ENCODE measurements at regions not wholly inside any gene's neighbourhood (a gene's known extent, or its start where the extent isn't known, plus 50 kb on each side); places are given as distances from the start of the nearest gene placed in this dataset.

DNA sequence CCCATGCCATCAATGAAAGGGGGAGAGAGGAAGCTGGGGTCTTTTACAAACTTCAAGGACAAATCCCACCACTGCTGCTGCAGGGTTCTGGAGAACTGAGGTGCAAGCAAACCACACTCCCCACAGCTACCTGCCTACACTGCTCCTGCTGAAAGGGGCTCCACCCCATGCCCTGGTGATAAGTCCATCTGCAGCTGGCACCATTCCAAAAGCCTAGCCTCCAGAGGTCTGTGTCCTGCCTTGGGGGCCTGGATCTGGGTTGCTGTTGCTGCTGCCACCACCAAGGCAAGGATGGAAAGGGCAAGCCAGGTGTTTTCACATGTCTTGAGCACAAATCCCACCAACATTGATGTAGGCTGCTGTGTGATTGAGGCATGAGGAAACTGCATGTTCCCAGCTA, 97.4 kb upstream of the UBE2E3 start:
- no peak for DNase-seq
- POLR2A ChIA-PET = no interaction called here

DNA sequence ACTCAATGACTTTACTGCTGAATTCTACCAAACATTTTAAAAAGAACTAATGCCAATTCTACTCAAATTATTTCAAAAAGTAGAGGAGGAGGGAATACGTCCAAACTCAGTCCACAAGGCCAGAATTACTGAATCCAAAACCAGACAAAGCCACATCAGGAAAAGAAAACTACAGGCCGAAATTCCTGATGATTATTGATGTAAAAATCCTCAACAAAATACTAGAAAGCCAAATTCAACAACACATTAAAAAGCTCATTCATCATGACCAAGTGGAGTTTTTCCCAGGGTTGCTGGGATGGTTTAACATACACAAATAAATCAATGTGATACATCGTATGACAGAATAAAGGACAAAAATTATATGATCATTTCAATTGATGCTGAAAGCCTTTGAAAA, 103.9 kb upstream of the UBE2E3 start:
- CTCF ChIA-PET = interaction anchor here (0.9 kb wide), 1 partner anchor 10 kb away, joined by 4 read pairs; no protein-coding TSS in a partner anchor
- TF ChIP-seq GATA2 (CRISPR knock-in tag; IDR thresholded peaks at IDR 0.05) (no peak), SMC3 (IDR thresholded peaks at IDR 0.05; ENCODE audit: low read depth, low read length) (no peak), MXI1 (IDR thresholded peaks at IDR 0.05; ENCODE audit: low read depth, low read length) (no peak), POLR2AphosphoS5 (IDR thresholded peaks at IDR 0.05; ENCODE audit: low read depth, low read length) (no peak), TAF1 (IDR thresholded peaks at IDR 0.05; ENCODE audit: borderline replicate concordance, low read depth, low read length) (no peak), RAD21 (IDR thresholded peaks at IDR 0.05; ENCODE audit: low read length) (no peak), RFX5 (IDR thresholded peaks at IDR 0.05; ENCODE audit: low read length) (no peak), GABPA (IDR thresholded peaks at IDR 0.05; ENCODE audit: low read depth) (no peak)
- TF ChIP-seq, protein P1, sequence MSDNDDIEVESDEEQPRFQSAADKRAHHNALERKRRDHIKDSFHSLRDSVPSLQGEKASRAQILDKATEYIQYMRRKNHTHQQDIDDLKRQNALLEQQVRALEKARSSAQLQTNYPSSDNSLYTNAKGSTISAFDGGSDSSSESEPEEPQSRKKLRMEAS (IDR thresholded peaks at IDR 0.05; ENCODE audit: low read depth) = no peak
- TF ChIP-seq, protein P2, sequence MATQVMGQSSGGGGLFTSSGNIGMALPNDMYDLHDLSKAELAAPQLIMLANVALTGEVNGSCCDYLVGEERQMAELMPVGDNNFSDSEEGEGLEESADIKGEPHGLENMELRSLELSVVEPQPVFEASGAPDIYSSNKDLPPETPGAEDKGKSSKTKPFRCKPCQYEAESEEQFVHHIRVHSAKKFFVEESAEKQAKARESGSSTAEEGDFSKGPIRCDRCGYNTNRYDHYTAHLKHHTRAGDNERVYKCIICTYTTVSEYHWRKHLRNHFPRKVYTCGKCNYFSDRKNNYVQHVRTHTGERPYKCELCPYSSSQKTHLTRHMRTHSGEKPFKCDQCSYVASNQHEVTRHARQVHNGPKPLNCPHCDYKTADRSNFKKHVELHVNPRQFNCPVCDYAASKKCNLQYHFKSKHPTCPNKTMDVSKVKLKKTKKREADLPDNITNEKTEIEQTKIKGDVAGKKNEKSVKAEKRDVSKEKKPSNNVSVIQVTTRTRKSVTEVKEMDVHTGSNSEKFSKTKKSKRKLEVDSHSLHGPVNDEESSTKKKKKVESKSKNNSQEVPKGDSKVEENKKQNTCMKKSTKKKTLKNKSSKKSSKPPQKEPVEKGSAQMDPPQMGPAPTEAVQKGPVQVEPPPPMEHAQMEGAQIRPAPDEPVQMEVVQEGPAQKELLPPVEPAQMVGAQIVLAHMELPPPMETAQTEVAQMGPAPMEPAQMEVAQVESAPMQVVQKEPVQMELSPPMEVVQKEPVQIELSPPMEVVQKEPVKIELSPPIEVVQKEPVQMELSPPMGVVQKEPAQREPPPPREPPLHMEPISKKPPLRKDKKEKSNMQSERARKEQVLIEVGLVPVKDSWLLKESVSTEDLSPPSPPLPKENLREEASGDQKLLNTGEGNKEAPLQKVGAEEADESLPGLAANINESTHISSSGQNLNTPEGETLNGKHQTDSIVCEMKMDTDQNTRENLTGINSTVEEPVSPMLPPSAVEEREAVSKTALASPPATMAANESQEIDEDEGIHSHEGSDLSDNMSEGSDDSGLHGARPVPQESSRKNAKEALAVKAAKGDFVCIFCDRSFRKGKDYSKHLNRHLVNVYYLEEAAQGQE (IDR thresholded peaks at IDR 0.05; ENCODE audit: low read depth, low read length) = no peak
- TF ChIP-seq, protein P3, sequence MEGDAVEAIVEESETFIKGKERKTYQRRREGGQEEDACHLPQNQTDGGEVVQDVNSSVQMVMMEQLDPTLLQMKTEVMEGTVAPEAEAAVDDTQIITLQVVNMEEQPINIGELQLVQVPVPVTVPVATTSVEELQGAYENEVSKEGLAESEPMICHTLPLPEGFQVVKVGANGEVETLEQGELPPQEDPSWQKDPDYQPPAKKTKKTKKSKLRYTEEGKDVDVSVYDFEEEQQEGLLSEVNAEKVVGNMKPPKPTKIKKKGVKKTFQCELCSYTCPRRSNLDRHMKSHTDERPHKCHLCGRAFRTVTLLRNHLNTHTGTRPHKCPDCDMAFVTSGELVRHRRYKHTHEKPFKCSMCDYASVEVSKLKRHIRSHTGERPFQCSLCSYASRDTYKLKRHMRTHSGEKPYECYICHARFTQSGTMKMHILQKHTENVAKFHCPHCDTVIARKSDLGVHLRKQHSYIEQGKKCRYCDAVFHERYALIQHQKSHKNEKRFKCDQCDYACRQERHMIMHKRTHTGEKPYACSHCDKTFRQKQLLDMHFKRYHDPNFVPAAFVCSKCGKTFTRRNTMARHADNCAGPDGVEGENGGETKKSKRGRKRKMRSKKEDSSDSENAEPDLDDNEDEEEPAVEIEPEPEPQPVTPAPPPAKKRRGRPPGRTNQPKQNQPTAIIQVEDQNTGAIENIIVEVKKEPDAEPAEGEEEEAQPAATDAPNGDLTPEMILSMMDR (IDR thresholded peaks at IDR 0.05) = no peak

More for the DNA sequence above, 97.4 kb upstream of the UBE2E3 start:
- Histone ChIP-seq H4K20me1 (ENCODE audit: insufficient read depth) (no peaks in the 10 kb centered on the region), H3K4me3 (ENCODE audit: low read depth in 2 of 2, low read length in 1 of 2) (no peak overlapping the region), H3K9ac (no peak overlapping the region), H3K27me3 (ENCODE audit: insufficient read depth) (no peaks in the 10 kb centered on the region), H3K27ac (ENCODE audit: low read depth in 2 of 2, low read length in 1 of 2) (no peak overlapping the region), H3K79me2 (ENCODE audit: insufficient read depth) (no peaks in the 10 kb centered on the region), H2AFZ (ENCODE audit: low read depth) (no peak overlapping the region), H3K9me2 (no peaks in the 10 kb centered on the region; the same call in 1 of the 2 replicates), H3K36me3 (replicated peaks in 1 of 2; ENCODE audit: control insufficient read depth in 1 of 2, insufficient read depth in 2 of 2, low read length in 1 of 2) (no peaks in the 10 kb centered on the region), H3K4me1 (ENCODE audit: control insufficient read depth in 1 of 2, insufficient read depth in 2 of 2, low read depth in 1 of 2, low read length in 1 of 2) (no peaks in the 10 kb centered on the region; a peak in 1 of 4 replicates), H3K9me3 (no peaks in the 10 kb centered on the region; the same call in none of the 2 replicates), H3K4me2 (no peak overlapping the region), H3F3A (replicated peaks; ENCODE audit: insufficient read depth) (no peaks in the 10 kb centered on the region)
- CTCF ChIA-PET = no interaction called here
- TF ChIP-seq, protein P3 (IDR thresholded peaks at IDR 0.05) = no peak
- no peak for TF ChIP-seq FOSL2 (IDR thresholded peaks at IDR 0.05; ENCODE audit: borderline replicate concordance, low read depth)
- TF ChIP-seq POLR2AphosphoS5 (IDR thresholded peaks at IDR 0.05; ENCODE audit: low read depth, low read length) = no peak
- TF ChIP-seq NRF1 (IDR thresholded peaks at IDR 0.05; ENCODE audit: low read depth, low read length) = no peak
- no peak for TF ChIP-seq TAF1 (IDR thresholded peaks at IDR 0.05; ENCODE audit: borderline replicate concordance, low read depth, low read length)
- no peak for TF ChIP-seq RXRA (IDR thresholded peaks at IDR 0.05; ENCODE audit: borderline replicate concordance, low read depth)
- TF ChIP-seq RCOR1 (IDR thresholded peaks at IDR 0.05; ENCODE audit: low read length) = no peak
- no peak for TF ChIP-seq JUND (IDR thresholded peaks at IDR 0.05)
- TF ChIP-seq EZH2phosphoT487 (IDR thresholded peaks at IDR 0.05; ENCODE audit: borderline replicate concordance, low read depth) = no peak
- no peak for TF ChIP-seq RFX5 (IDR thresholded peaks at IDR 0.05; ENCODE audit: low read length)
- no peak for TF ChIP-seq CHD2 (IDR thresholded peaks at IDR 0.05; ENCODE audit: low read length, partially characterized antibody)
- TF ChIP-seq FOXJ3 (CRISPR knock-in tag; IDR thresholded peaks at IDR 0.05) = no peak
- TF ChIP-seq, protein P4, sequence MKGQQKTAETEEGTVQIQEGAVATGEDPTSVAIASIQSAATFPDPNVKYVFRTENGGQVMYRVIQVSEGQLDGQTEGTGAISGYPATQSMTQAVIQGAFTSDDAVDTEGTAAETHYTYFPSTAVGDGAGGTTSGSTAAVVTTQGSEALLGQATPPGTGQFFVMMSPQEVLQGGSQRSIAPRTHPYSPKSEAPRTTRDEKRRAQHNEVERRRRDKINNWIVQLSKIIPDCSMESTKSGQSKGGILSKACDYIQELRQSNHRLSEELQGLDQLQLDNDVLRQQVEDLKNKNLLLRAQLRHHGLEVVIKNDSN (IDR thresholded peaks at IDR 0.05; ENCODE audit: borderline replicate concordance, low read depth) = no peak
- no peak for TF ChIP-seq GATA2 (CRISPR knock-in tag; IDR thresholded peaks at IDR 0.05)

More for the DNA sequence above, 103.9 kb upstream of the UBE2E3 start:
- WGBS (ENCODE audit: low lambda C conversion rate) = 31% methylated on average over 3 of the region's 3 CpGs
- no peak for DNase-seq
- no peaks in the 10 kb centered on the region for H3F3A ChIP-seq (replicated peaks; ENCODE audit: insufficient read depth)
- no peak overlapping the region for H3K27ac ChIP-seq (ENCODE audit: low read depth in 2 of 2, low read length in 1 of 2)
- H3K79me2 ChIP-seq (ENCODE audit: insufficient read depth) = no peaks in the 10 kb centered on the region
- no peaks in the 10 kb centered on the region for H3K27me3 ChIP-seq (ENCODE audit: insufficient read depth)
- no peaks in the 10 kb centered on the region for H3K4me1 ChIP-seq (ENCODE audit: control insufficient read depth in 1 of 2, insufficient read depth in 2 of 2, low read depth in 1 of 2, low read length in 1 of 2)
- no peaks in the 10 kb centered on the region for H3K36me3 ChIP-seq (replicated peaks in 1 of 2; ENCODE audit: control insufficient read depth in 1 of 2, insufficient read depth in 2 of 2, low read length in 1 of 2)
- H3K4me3 ChIP-seq (ENCODE audit: low read depth in 2 of 2, low read length in 1 of 2) = no peak overlapping the region
- H3K9me2 ChIP-seq = no peaks in the 10 kb centered on the region; the same call in 1 of the 2 replicates
- no peaks in the 10 kb centered on the region for H4K20me1 ChIP-seq (ENCODE audit: insufficient read depth)
- H3K4me2 ChIP-seq = no peak overlapping the region
- POLR2A ChIA-PET = no interaction called here
- H3K9ac ChIP-seq = no peak overlapping the region
- H3K9me3 ChIP-seq = no peaks in the 10 kb centered on the region
- no peak overlapping the region for H2AFZ ChIP-seq (ENCODE audit: low read depth)

Measured in SK-N-SH (cell line).